A549 (cell line): ENCODE measurements at regions not wholly inside any gene's neighbourhood (a gene's known extent, or its start where the extent isn't known, plus 50 kb on each side); places are given as distances from the start of the nearest gene placed in this dataset.

ENCODE experiments used
- ATAC-seq, 2 experiments: fragments of 200-7000 bp in 1 of 2; fragments of >200 bp in 1 of 2; cut with Nextera tagmentation in 1 of 2; cut with Tn5 transposase in 1 of 2; 3 replicates each; pipeline versions ENCODE4 v1.8.0 to v1.9.1; 2018 to 2020; ENCODE audit warnings: mild to moderate bottlenecking in 1 of 2, moderate library complexity in 1 of 2
- CTCF ChIA-PET: fragments of 300-600 bp; sonication (Branson Sonifier 250); formaldehyde crosslinking; extraction: SDS; loops from one replicate; lab custom pipeline; 2021; ENCODE audit warnings: antibody characterized with exemption, inconsistent platforms; lab: Yijun Ruan, JAX
- POLR2A ChIA-PET: fragments of 350-600 bp; formaldehyde crosslinking; extraction: SDS; loops from one replicate; lab custom pipeline; 2021; ENCODE audit warnings: antibody characterized with exemption, inconsistent platforms; lab: Yijun Ruan, JAX
- DNase-seq, 2 experiments: peaks; one replicate each; pipeline versions ENCODE4 v3.0.0 to v3.0.0-alpha.2; 2011 to 2016; ENCODE audit warnings: low read depth in 1 of 2, low spot score in 1 of 2
- FAIRE-seq: peaks from 2 replicates; lab custom pipeline; 2011; peaks lifted over from hg19 to GRCh38; lab: Jason Lieb, UNC
- H3K27ac ChIP-seq, 2 experiments: fragments of >200 bp; sonication (Bioruptor Twin); formaldehyde crosslinking; 3 replicates each; pipeline ENCODE4 v1.5.1; 2016 to 2017
- H3K4me1 ChIP-seq: fragments of >200 bp; sonication (Bioruptor Twin); formaldehyde crosslinking; 3 replicates; pipeline ENCODE4 v1.6.1; 2016
- H3K4me2 ChIP-seq: fragments of >200 bp; sonication (Bioruptor Twin); formaldehyde crosslinking; 3 replicates; pipeline ENCODE4 v1.6.1; 2016
- H3K4me3 ChIP-seq: fragments of >200 bp; sonication (Bioruptor Twin); formaldehyde crosslinking; 3 replicates; pipeline ENCODE4 v1.5.1; 2016
- H3K9me3 ChIP-seq: fragments of >200 bp; sonication (Bioruptor Twin); formaldehyde crosslinking; 3 replicates; pipeline ENCODE4 v1.6.1; 2016
- BHLHE40 ChIP-seq: IDR thresholded peaks from 2 replicates; pipeline ENCODE4 v1.6.1; 2012; ENCODE audit warnings: low read depth, low read length, inconsistent platforms
- CBX2 ChIP-seq: fragments of 200-600 bp; sonication (generic); IDR thresholded peaks from 2 replicates; pipeline ENCODE4 v1.6.1; 2016; ENCODE audit warnings: low read depth, mild to moderate bottlenecking, borderline replicate concordance
- CHD4 ChIP-seq: fragments of 200-600 bp; sonication (generic); IDR thresholded peaks from 2 replicates; pipeline ENCODE4 v1.6.1; 2016; ENCODE audit warnings: antibody characterized with exemption, mild to moderate bottlenecking, borderline replicate concordance
- E2F6 ChIP-seq: IDR thresholded peaks from 2 replicates; pipeline ENCODE4 v1.6.1; 2012; ENCODE audit warnings: low read depth, borderline replicate concordance
- EHMT2 ChIP-seq: fragments of 200-600 bp; sonication (generic); IDR thresholded peaks from 2 replicates; pipeline ENCODE4 v1.6.1; 2016; ENCODE audit warnings: antibody characterized with exemption, low read depth, mild to moderate bottlenecking, moderate library complexity
- ELK1 ChIP-seq: fragments of 150-350 bp; IDR thresholded peaks from 2 replicates; pipeline ENCODE4 v1.6.1; 2014; ENCODE audit warnings: low read depth, mild to moderate bottlenecking, low read length
- FOSB ChIP-seq: fragments of 250-450 bp; sonication (Bioruptor Pico); IDR thresholded peaks from 2 replicates; pipeline ENCODE4 v1.5.0; 2020; ENCODE audit warnings: mild to moderate bottlenecking, moderate library complexity
- FOXS1 ChIP-seq: fragments of 250-450 bp; sonication (Bioruptor Pico); IDR thresholded peaks from 2 replicates; pipeline ENCODE4 v1.5.0; 2020; ENCODE audit warnings: mild to moderate bottlenecking, moderate library complexity
- GATA3 ChIP-seq: IDR thresholded peaks from 2 replicates; pipeline ENCODE4 v1.6.1; 2012; ENCODE audit warnings: borderline replicate concordance
- HDAC2 ChIP-seq: fragments of 200-600 bp; sonication (generic); IDR thresholded peaks from 2 replicates; pipeline ENCODE4 v1.6.1; 2016
- HES2 ChIP-seq: fragments of >200 bp; sonication (Bioruptor Twin); formaldehyde crosslinking; IDR thresholded peaks from 2 replicates; pipeline ENCODE4 v1.6.1; 2016
- HEYL ChIP-seq: fragments of 250-450 bp; sonication (Bioruptor Pico); IDR thresholded peaks from 2 replicates; pipeline ENCODE4 v1.8.0; 2021; ENCODE audit warnings: mild to moderate bottlenecking, moderate library complexity
- HMGXB4 ChIP-seq: fragments of 250-450 bp; sonication (Bioruptor Pico); IDR thresholded peaks from 2 replicates; pipeline ENCODE4 v1.5.0; 2021; ENCODE audit warnings: mild to moderate bottlenecking, moderate library complexity, borderline replicate concordance
- HOXB5 ChIP-seq: fragments of 250-450 bp; sonication (Bioruptor Pico); IDR thresholded peaks from 2 replicates; pipeline ENCODE4 v1.5.0; 2020; ENCODE audit warnings: mild to moderate bottlenecking, moderate library complexity
- MAZ ChIP-seq: fragments of 150-350 bp; IDR thresholded peaks from 2 replicates; pipeline ENCODE4 v1.6.1; 2014; ENCODE audit warnings: antibody characterized with exemption, low read depth, low read length, borderline replicate concordance
- NFE2L2 ChIP-seq: fragments of 150-350 bp; conservative IDR thresholded peaks from 2 replicates; pipeline ENCODE4 v1.6.1; 2014; ENCODE audit warnings: low read length
- NPAS2 ChIP-seq: fragments of 250-450 bp; sonication (Bioruptor Pico); IDR thresholded peaks from 2 replicates; pipeline ENCODE4 v1.8.0; 2022; ENCODE audit warnings: mild to moderate bottlenecking, moderate library complexity, borderline replicate concordance
- NR3C1 ChIP-seq: fragments of >200 bp; sonication (Bioruptor Twin); formaldehyde crosslinking; IDR thresholded peaks from 3 replicates; pipeline ENCODE4 v1.6.1; 2017
- PBX3 ChIP-seq: IDR thresholded peaks from 2 replicates; pipeline ENCODE4 v1.6.1; 2012
- SREBF2 ChIP-seq: fragments of 450-650 bp; IDR thresholded peaks from 2 replicates; pipeline ENCODE4 v1.6.1; 2014; ENCODE audit warnings: mild to moderate bottlenecking, moderate library complexity
- TFCP2L1 ChIP-seq: fragments of 250-450 bp; sonication (Bioruptor Pico); IDR thresholded peaks from 2 replicates; pipeline ENCODE4 v1.5.0; 2021; ENCODE audit warnings: mild to moderate bottlenecking
- ZC3H11A ChIP-seq: fragments of 450-650 bp; IDR thresholded peaks from 2 replicates; pipeline ENCODE4 v1.6.1; 2014; ENCODE audit warnings: antibody characterized with exemption, mild to moderate bottlenecking
- whole genome bisulfite sequencing: methylation state at CpG from one replicate; pipeline ENCODE4 v1.1.6; 2017; ENCODE audit errors: missing lambda C conversion rate; 5-methylcytosine and 5-hydroxymethylcytosine counted together

GRCh38 chr14:95389471-95390011 is 69.8 kb upstream of the CLMN start (continued):
- TF ChIP-seq FOXS1 (CRISPR knock-in tag) (no peak), GATA3 (no peak)

GRCh38 chr14:95388699-95389098 is 69.0 kb upstream of the CLMN start:
- no peak overlapping the region for H3K4me3 ChIP-seq
- no peak for TF ChIP-seq MAZ
- no peak for TF ChIP-seq HDAC2
- TF ChIP-seq SREBF2, result no peak
- no peak for TF ChIP-seq HMGXB4 (CRISPR knock-in tag)
- no peak for TF ChIP-seq HOXB5 (CRISPR knock-in tag)
- TF ChIP-seq HEYL, result no peak
- TF ChIP-seq NPAS2 (CRISPR knock-in tag), result no peak
- no peak for TF ChIP-seq FOSB
- no peak for TF ChIP-seq TFCP2L1 (CRISPR knock-in tag)
- no peak for TF ChIP-seq EHMT2
- TF ChIP-seq HES2, result no peak
- no peak for TF ChIP-seq BHLHE40
- TF ChIP-seq E2F6, result no peak
- no peak for TF ChIP-seq NFE2L2
- no peak for TF ChIP-seq ZC3H11A
- no peak for TF ChIP-seq ELK1
- no peak for TF ChIP-seq CBX2
- TF ChIP-seq PBX3, result no peak
- TF ChIP-seq NR3C1, result no peak
- TF ChIP-seq CHD4, result no peak
- no peak overlapping the region for H3K4me2 ChIP-seq
- no peak overlapping the region for H3K27ac ChIP-seq
- 48% methylated on average over 4 of the region's 4 CpGs for WGBS
- no peak for DNase-seq
- ATAC-seq, result no peak
- H3K9me3 ChIP-seq, result no peaks in the 10 kb centered on the region
- no peak for FAIRE-seq
- H3K4me1 ChIP-seq, result no peaks in the 10 kb centered on the region
- POLR2A ChIA-PET, result no interaction called here
- CTCF ChIA-PET, result interaction anchor here (0.6 kb wide), 1 partner anchor 557 kb away, joined by 3 read pairs; no protein-coding TSS in a partner anchor
